Activated T-cell treated with anti-CD3 and anti-CD28 coated beads, Interleukin-2, amount 50 U/mL, for 72 hours (primary cell): ENCODE measurements at regions not wholly inside any gene's neighbourhood (a gene's known extent, or its start where the extent isn't known, plus 50 kb on each side); places are given as distances from the start of the nearest gene placed in this dataset.
"Not testable (repeated sequence)": the region's sequence is repeated elsewhere in the genome, so short reads cannot be mapped to it uniquely, and the experiment has no call there.

Source experiments
- ATAC-seq, 2 donors: fragments of 150-1000 bp; cut with Tn5 transposase; replicated peaks in 1 of 2; 2 replicates each; pipeline ENCODE4 v1.10.0; 2021; ENCODE audit warnings: moderate library complexity in 2 of 2, mild to moderate bottlenecking in 1 of 2
- DNase-seq, 2 donors: peaks; one replicate each; pipeline ENCODE4 v3.0.0; 2021 to 2022; ENCODE audit warnings: mixed read lengths in 1 of 2
- H3K27ac Mint-ChIP-seq: one replicate; pipeline ENCODE4 v1.8.0; 2022; ENCODE audit warnings: mild to moderate bottlenecking, moderate library complexity, mixed read lengths
- H3K27me3 Mint-ChIP-seq: one replicate; pipeline ENCODE4 v1.8.0; 2022; ENCODE audit warnings: low read depth, mixed read lengths
- H3K36me3 Mint-ChIP-seq, 2 donors: one replicate each; pipeline ENCODE4 v1.8.0; 2022; ENCODE audit warnings: mixed read lengths in 2 of 2, mild to moderate bottlenecking in 1 of 2; ENCODE audit not compliant: insufficient read depth in 2 of 2
- H3K4me1 Mint-ChIP-seq: one replicate; pipeline ENCODE4 v1.8.0; 2022; ENCODE audit warnings: low read depth, mixed read lengths
- H3K4me3 Mint-ChIP-seq, 2 donors: one replicate each; pipeline ENCODE4 v1.8.0; 2022; ENCODE audit warnings: mild to moderate bottlenecking in 2 of 2, mixed read lengths in 2 of 2, moderate library complexity in 2 of 2
- H3K9me3 Mint-ChIP-seq, 2 donors: one replicate each; pipeline ENCODE4 v1.8.0; 2022; ENCODE audit warnings: mixed read lengths in 2 of 2

- Mint-ChIP-seq H3K4me3 (no peak overlapping the region), H3K9me3 (peaks cover 0 to 4% of the 10 kb centered on the region in 2 donors), H3K36me3 (no peaks in the 10 kb centered on the region), H3K27me3 (no peaks in the 10 kb centered on the region), H3K27ac (no peak overlapping the region), H3K4me1 (no peaks in the 10 kb centered on the region)
- no peak for DNase-seq
- ATAC-seq = no peak
Observed at GRCh38 chr5:152641970-152642805, 237.1 kb upstream of the NMUR2 start.

GRCh38 chr5:152642880-152643279 is 237.8 kb upstream of the NMUR2 start:
- Mint-ChIP-seq H3K4me3 (no peak overlapping the region), H3K9me3 (peaks cover 0 to 2% of the 10 kb centered on the region in 2 donors), H3K27me3 (no peaks in the 10 kb centered on the region), H3K36me3 (no peaks in the 10 kb centered on the region), H3K27ac (no peak overlapping the region), H3K4me1 (no peaks in the 10 kb centered on the region)
- DNase-seq = no peak
- no peak for ATAC-seq

- no peak for DNase-seq
- Mint-ChIP-seq H3K27me3 (no peaks in the 10 kb centered on the region), H3K4me3 (no peak overlapping the region), H3K27ac (no peak overlapping the region), H3K4me1 (no peaks in the 10 kb centered on the region), H3K9me3 (no peaks in the 10 kb centered on the region), H3K36me3 (no peaks in the 10 kb centered on the region)
- no peak for ATAC-seq
Observed at GRCh38 chr5:152644029-152644728, 239.1 kb upstream of the NMUR2 start.

- no peaks in the 10 kb centered on the region for H3K27me3 Mint-ChIP-seq
- no peaks in the 10 kb centered on the region for H3K4me1 Mint-ChIP-seq
- DNase-seq = no peak
- H3K9me3 Mint-ChIP-seq = no peaks in the 10 kb centered on the region
- H3K4me3 Mint-ChIP-seq = no peak overlapping the region
- no peak overlapping the region for H3K27ac Mint-ChIP-seq
- no peak for ATAC-seq
- H3K36me3 Mint-ChIP-seq = no peaks in the 10 kb centered on the region
Observed at GRCh38 chr5:152649609-152650008, 244.5 kb upstream of the NMUR2 start.

GRCh38 chr5:152650413-152650812 is 245.3 kb upstream of the NMUR2 start:
- no peaks in the 10 kb centered on the region for H3K36me3 Mint-ChIP-seq
- H3K9me3 Mint-ChIP-seq = no peaks in the 10 kb centered on the region
- H3K4me1 Mint-ChIP-seq = no peaks in the 10 kb centered on the region
- ATAC-seq (no peak), DNase-seq (no peak)
- H3K27ac Mint-ChIP-seq = no peak overlapping the region
- H3K4me3 Mint-ChIP-seq = no peak overlapping the region
- no peaks in the 10 kb centered on the region for H3K27me3 Mint-ChIP-seq

GRCh38 chr5:152659470-152659869 is 254.4 kb upstream of the NMUR2 start:
- H3K4me3 Mint-ChIP-seq, H3K27me3 Mint-ChIP-seq, H3K36me3 Mint-ChIP-seq, DNase-seq, H3K27ac Mint-ChIP-seq, H3K9me3 Mint-ChIP-seq, ATAC-seq, H3K4me1 Mint-ChIP-seq: not testable (repeated sequence)

GRCh38 chr5:152673601-152674000 is 268.5 kb upstream of the NMUR2 start:
- no peak for ATAC-seq
- Mint-ChIP-seq H3K27ac (no peak overlapping the region), H3K27me3 (no peaks in the 10 kb centered on the region), H3K4me3 (no peak overlapping the region), H3K4me1 (no peaks in the 10 kb centered on the region), H3K9me3 (peaks cover 0 to 2% of the 10 kb centered on the region in 2 donors), H3K36me3 (no peaks in the 10 kb centered on the region)
- no peak for DNase-seq

GRCh38 chr5:152674403-152674802 is 269.3 kb upstream of the NMUR2 start:
- Mint-ChIP-seq H3K36me3 (no peaks in the 10 kb centered on the region), H3K9me3 (peaks cover 0 to 3% of the 10 kb centered on the region in 2 donors), H3K27ac (no peak overlapping the region), H3K4me3 (no peak overlapping the region), H3K4me1 (no peaks in the 10 kb centered on the region), H3K27me3 (no peaks in the 10 kb centered on the region)
- ATAC-seq (no peak), DNase-seq (no peak)

GRCh38 chr5:152676196-152676595 is 271.1 kb upstream of the NMUR2 start:
- Mint-ChIP-seq H3K4me1 (no peaks in the 10 kb centered on the region), H3K36me3 (no peaks in the 10 kb centered on the region), H3K27ac (no peak overlapping the region), H3K9me3 (peaks cover 0 to 6% of the 10 kb centered on the region in 2 donors), H3K4me3 (no peak overlapping the region), H3K27me3 (no peaks in the 10 kb centered on the region)
- DNase-seq (no peak), ATAC-seq (no peak)

- no peak for ATAC-seq
- H3K27me3 Mint-ChIP-seq = no peaks in the 10 kb centered on the region
- no peak overlapping the region for H3K27ac Mint-ChIP-seq
- peaks cover 7 to 11% of the 10 kb centered on the region in 2 donors for H3K9me3 Mint-ChIP-seq
- H3K4me1 Mint-ChIP-seq = no peaks in the 10 kb centered on the region
- H3K4me3 Mint-ChIP-seq = no peak overlapping the region
- no peaks in the 10 kb centered on the region for H3K36me3 Mint-ChIP-seq
- DNase-seq = no peak
Observed at GRCh38 chr5:152683205-152683604, 278.1 kb upstream of the NMUR2 start.

- H3K27ac Mint-ChIP-seq = no peak overlapping the region
- peaks cover 6 to 7% of the 10 kb centered on the region in 2 donors for H3K9me3 Mint-ChIP-seq
- no peaks in the 10 kb centered on the region for H3K36me3 Mint-ChIP-seq
- no peaks in the 10 kb centered on the region for H3K4me1 Mint-ChIP-seq
- ATAC-seq (no peak), DNase-seq (no peak)
- H3K4me3 Mint-ChIP-seq = no peak overlapping the region
- H3K27me3 Mint-ChIP-seq = no peaks in the 10 kb centered on the region
Observed at GRCh38 chr5:152686931-152687330, 281.9 kb upstream of the NMUR2 start.

GRCh38 chr5:152688561-152689249 is 283.6 kb upstream of the NMUR2 start:
- Mint-ChIP-seq H3K4me1 (no peaks in the 10 kb centered on the region), H3K27me3 (no peaks in the 10 kb centered on the region), H3K9me3 (peaks cover 4 to 9% of the 10 kb centered on the region in 2 donors), H3K4me3 (no peak overlapping the region), H3K36me3 (no peaks in the 10 kb centered on the region), H3K27ac (no peak overlapping the region)
- ATAC-seq (no peak), DNase-seq (no peak)

- H3K27me3 Mint-ChIP-seq = no peaks in the 10 kb centered on the region
- H3K36me3 Mint-ChIP-seq = no peaks in the 10 kb centered on the region
- peaks cover 4 to 9% of the 10 kb centered on the region in 2 donors for H3K9me3 Mint-ChIP-seq
- ATAC-seq (no peak), DNase-seq (no peak)
- H3K4me3 Mint-ChIP-seq = no peak overlapping the region
- no peak overlapping the region for H3K27ac Mint-ChIP-seq
- H3K4me1 Mint-ChIP-seq = no peaks in the 10 kb centered on the region
Observed at GRCh38 chr5:152689250-152689711, 284.2 kb upstream of the NMUR2 start.
